GM12878 (cell line): ENCODE measurements at regions not wholly inside any gene's neighbourhood (a gene's known extent, or its start where the extent isn't known, plus 50 kb on each side); places are given as distances from the start of the nearest gene placed in this dataset.

Source experiments
- ATAC-seq: fragments of 200-7000 bp; cut with Tn5 transposase; 3 replicates; pipeline ENCODE4 v1.9.1; 2020; ENCODE audit warnings: mild to moderate bottlenecking, moderate library complexity
- BruUV-seq: library from RNA; stranded (reverse); fragments of 400-500 nt; replicated peaks from 2 replicates; lab custom pipeline; 2021; lab: Mats Ljungman, UMichigan
- CTCF ChIA-PET: fragments of 300-600 bp; sonication (Branson Sonifier 250); formaldehyde crosslinking; extraction: SDS; loops from one replicate; lab custom pipeline; 2021; ENCODE audit warnings: inconsistent platforms; lab: Yijun Ruan, JAX
- POLR2A ChIA-PET: fragments of 350-600 bp; formaldehyde crosslinking; extraction: SDS; loops from one replicate; lab custom pipeline; 2021; ENCODE audit warnings: inconsistent platforms; lab: Charles Lee
- RAD21 ChIA-PET: fragments of 300-600 bp; sonication (Branson Sonifier 250); formaldehyde crosslinking; loops from one replicate; lab custom pipeline; 2023; ENCODE audit warnings: antibody characterized with exemption; ENCODE audit not compliant: unreplicated experiment; lab: Charles Lee
- SMC1A ChIA-PET: fragments of 300-600 bp; sonication (Branson Sonifier 250); formaldehyde crosslinking; loops from one replicate; lab custom pipeline; 2023; ENCODE audit not compliant: unreplicated experiment, uncharacterized antibody; lab: Charles Lee
- DNase-seq: peaks from one replicate; pipeline ENCODE4 v3.0.0-alpha.2; 2011; ENCODE audit warnings: low read depth, low spot score
- FAIRE-seq: peaks from 3 replicates; lab custom pipeline; 2011; peaks lifted over from hg19 to GRCh38; lab: Jason Lieb, UNC
- H2AFZ ChIP-seq: 2 replicates; pipeline ENCODE4 v1.6.0; 2011; ENCODE audit warnings: low read depth, low read length, control low read depth; ENCODE audit not compliant: control insufficient read depth
- H3K27ac ChIP-seq: 2 replicates; pipeline ENCODE4 v1.5.1; 2011; ENCODE audit warnings: control low read depth; ENCODE audit not compliant: control insufficient read depth, insufficient read depth
- H3K27me3 ChIP-seq, 2 experiments: replicated peaks in 1 of 2; 2 replicates each; pipeline versions ENCODE4 v1.6.0 to v1.6.1; 2011; ENCODE audit warnings: low read length in 1 of 2; ENCODE audit not compliant: control insufficient read depth in 2 of 2, insufficient read depth in 2 of 2
- H3K36me3 ChIP-seq, 2 experiments: 2 replicates each; pipeline ENCODE4 v1.5.1; 2011; ENCODE audit warnings: low read length in 1 of 2; ENCODE audit not compliant: control insufficient read depth in 2 of 2, insufficient read depth in 2 of 2
- H3K4me1 ChIP-seq: 2 replicates; pipeline ENCODE4 v1.6.1; 2011; ENCODE audit warnings: mild to moderate bottlenecking, low read length, moderate library complexity, mixed read lengths; ENCODE audit not compliant: control insufficient read depth, insufficient read depth
- H3K4me2 ChIP-seq: 2 replicates; pipeline ENCODE4 v1.6.0; 2011; ENCODE audit warnings: control low read depth; ENCODE audit not compliant: control insufficient read depth, insufficient read depth
- H3K4me3 ChIP-seq: fragments of 200-600 bp; sonication (generic); 2 replicates; pipeline ENCODE4 v1.5.1; 2016
- H3K79me2 ChIP-seq: 2 replicates; pipeline ENCODE4 v1.6.0; 2011; ENCODE audit warnings: low read length; ENCODE audit not compliant: control insufficient read depth, insufficient read depth
- H3K9ac ChIP-seq: 2 replicates; pipeline ENCODE4 v1.8.0; 2011; ENCODE audit warnings: low read length, control low read depth, mixed read lengths; ENCODE audit not compliant: control insufficient read depth, insufficient read depth
- H3K9me3 ChIP-seq: replicated peaks from 3 replicates; pipeline ENCODE4 v1.5.1; 2011; ENCODE audit warnings: mild to moderate bottlenecking, low read length; ENCODE audit not compliant: control insufficient read depth, insufficient read depth
- H4K20me1 ChIP-seq: 2 replicates; pipeline ENCODE4 v1.6.0; 2011; ENCODE audit not compliant: control insufficient read depth, insufficient read depth
- BCLAF1 ChIP-seq: fragments of 450-650 bp; IDR thresholded peaks from 2 replicates; pipeline ENCODE4 v1.6.1; 2017; ENCODE audit warnings: antibody characterized with exemption, mild to moderate bottlenecking, moderate library complexity
- CEBPB ChIP-seq, 2 experiments: fragments of 150-350 bp in 1 of 2; IDR thresholded peaks; 2 replicates each; pipeline ENCODE4 v1.6.1; 2012 to 2014; ENCODE audit warnings: low read depth in 2 of 2, low read length in 2 of 2, borderline replicate concordance in 1 of 2, inconsistent platforms in 1 of 2
- E2F8 ChIP-seq: fragments of 450-650 bp; IDR thresholded peaks from 2 replicates; pipeline ENCODE4 v1.6.1; 2018; ENCODE audit warnings: mild to moderate bottlenecking, low read depth, moderate library complexity; ENCODE audit not compliant: partially characterized antibody
- IRF4 ChIP-seq: IDR thresholded peaks from 2 replicates; pipeline ENCODE4 v1.6.1; 2011; ENCODE audit warnings: low read depth, low read length
- JUNB ChIP-seq: IDR thresholded peaks from 2 replicates; pipeline ENCODE4 v1.6.1; 2016; ENCODE audit warnings: antibody characterized with exemption, mild to moderate bottlenecking
- MAX ChIP-seq: IDR thresholded peaks from 2 replicates; pipeline ENCODE4 v1.6.1; 2012; ENCODE audit warnings: low read depth, low read length, improper control_type of control experiment
- POLR2AphosphoS2 ChIP-seq: IDR thresholded peaks from 2 replicates; pipeline ENCODE4 v1.6.1; 2011; ENCODE audit warnings: low read depth, mild to moderate bottlenecking, low read length, improper control_type of control experiment, moderate library complexity
- RAD51 ChIP-seq: fragments of 450-650 bp; IDR thresholded peaks from 2 replicates; pipeline ENCODE4 v1.6.1; 2016; ENCODE audit warnings: moderate library complexity, mild to moderate bottlenecking, inconsistent platforms
- RB1 ChIP-seq: fragments of 450-650 bp; formaldehyde crosslinking; IDR thresholded peaks from 2 replicates; pipeline ENCODE4 v1.6.1; 2017; ENCODE audit warnings: mild to moderate bottlenecking, borderline replicate concordance
- SMAD5 ChIP-seq: IDR thresholded peaks from 2 replicates; pipeline ENCODE4 v1.6.1; 2016; ENCODE audit warnings: antibody characterized with exemption, low read depth
- ZNF24 ChIP-seq: fragments of 450-650 bp; IDR thresholded peaks from 2 replicates; pipeline ENCODE4 v1.6.1; 2017; ENCODE audit warnings: antibody characterized with exemption, mild to moderate bottlenecking
- WGBS: methylation state at CpG from one replicate; pipeline ENCODE4 v1.1.6; 2016; ENCODE audit warnings: low lambda C conversion rate; ENCODE audit not compliant: insufficient replicate concordance, insufficient coverage; ENCODE audit errors: missing lambda C conversion rate; 5-methylcytosine and 5-hydroxymethylcytosine counted together
- in situ Hi-C: fragments of 300-500 bp; cut with MboI; formaldehyde crosslinking; loops from 9 replicates; pipeline ENCODE4 v1.14.3; 2018; ENCODE audit warnings: mixed read lengths
- intact Hi-C: fragments of 100-400 bp; cut with micrococcal nuclease; formaldehyde crosslinking; loops from one replicate; pipeline ENCODE4 v1.14.2; 2022; ENCODE audit not compliant: unreplicated experiment
- TF ChIP-seq, protein P1 (sequence below): fragments of 450-650 bp; IDR thresholded peaks from 2 replicates; pipeline ENCODE4 v1.6.1; 2017; ENCODE audit warnings: mild to moderate bottlenecking

DNA sequence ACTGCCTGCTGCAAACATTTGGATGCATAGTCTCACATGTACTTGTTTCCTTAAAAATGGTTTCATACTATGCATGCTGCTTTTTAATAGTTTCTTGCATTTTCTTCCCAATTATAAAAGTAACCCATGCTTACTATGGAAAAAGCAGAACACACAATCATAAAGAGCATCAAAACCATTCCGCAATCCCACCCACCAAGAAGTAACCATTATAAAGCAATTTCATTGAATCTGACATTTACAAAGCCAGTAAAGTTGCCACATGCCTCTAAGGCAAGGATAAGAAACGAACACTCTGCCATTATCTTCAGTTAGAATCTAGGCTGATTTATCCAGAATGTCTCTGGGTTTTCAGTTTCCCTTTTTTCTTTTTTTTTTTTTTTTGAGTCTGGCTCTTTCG lies 92.7 kb upstream of the OSMR start:
- ATAC-seq: no peak
- Histone ChIP-seq H3K9me3 (no peaks in the 10 kb centered on the region), H3K9ac (no peak overlapping the region), H3K4me1 (no peaks in the 10 kb centered on the region), H3K79me2 (no peaks in the 10 kb centered on the region), H2AFZ (no peak overlapping the region), H4K20me1 (no peaks in the 10 kb centered on the region), H3K36me3 (no peaks in the 10 kb centered on the region), H3K27me3 (peaks cover 0 to 2% of the 10 kb centered on the region in 2 experiments; a peak in 1 of 4 replicates), H3K4me2 (no peak overlapping the region), H3K27ac (no peak overlapping the region), H3K4me3 (no peak overlapping the region)
- RAD21 ChIA-PET: no interaction called here
- POLR2A ChIA-PET: no interaction called here
- intact Hi-C loops (no loop called here), in situ Hi-C loops (no loop called here)
- 0% methylated on average over 2 of the region's 3 CpGs for WGBS
- BruUV-seq: no TSS peak
- SMC1A ChIA-PET: interaction anchor here (1.2 kb wide), 1 partner anchor 108 kb away, joined by 3 read pairs; no protein-coding TSS in a partner anchor
- TF ChIP-seq MAX: no peak
- TF ChIP-seq JUNB: no peak
- TF ChIP-seq E2F8: no peak
- TF ChIP-seq, protein P1, sequence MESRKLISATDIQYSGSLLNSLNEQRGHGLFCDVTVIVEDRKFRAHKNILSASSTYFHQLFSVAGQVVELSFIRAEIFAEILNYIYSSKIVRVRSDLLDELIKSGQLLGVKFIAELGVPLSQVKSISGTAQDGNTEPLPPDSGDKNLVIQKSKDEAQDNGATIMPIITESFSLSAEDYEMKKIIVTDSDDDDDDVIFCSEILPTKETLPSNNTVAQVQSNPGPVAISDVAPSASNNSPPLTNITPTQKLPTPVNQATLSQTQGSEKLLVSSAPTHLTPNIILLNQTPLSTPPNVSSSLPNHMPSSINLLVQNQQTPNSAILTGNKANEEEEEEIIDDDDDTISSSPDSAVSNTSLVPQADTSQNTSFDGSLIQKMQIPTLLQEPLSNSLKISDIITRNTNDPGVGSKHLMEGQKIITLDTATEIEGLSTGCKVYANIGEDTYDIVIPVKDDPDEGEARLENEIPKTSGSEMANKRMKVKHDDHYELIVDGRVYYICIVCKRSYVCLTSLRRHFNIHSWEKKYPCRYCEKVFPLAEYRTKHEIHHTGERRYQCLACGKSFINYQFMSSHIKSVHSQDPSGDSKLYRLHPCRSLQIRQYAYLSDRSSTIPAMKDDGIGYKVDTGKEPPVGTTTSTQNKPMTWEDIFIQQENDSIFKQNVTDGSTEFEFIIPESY: no peak
- no peak for TF ChIP-seq SMAD5
- no peak for TF ChIP-seq RB1
- no peak for TF ChIP-seq CEBPB (IDR thresholded peaks at IDR 0.05; ENCODE audit: borderline replicate concordance in 1 of 2, low read depth in 2 of 2, low read length in 2 of 2)
- TF ChIP-seq POLR2AphosphoS2: no peak
- no peak for TF ChIP-seq BCLAF1
- no peak for TF ChIP-seq ZNF24
- TF ChIP-seq RAD51: no peak
- TF ChIP-seq IRF4: no peak
- FAIRE-seq: no peak
- CTCF ChIA-PET: no interaction called here
- no peak for DNase-seq
